AG09319 (cell line): ENCODE measurements at regions not wholly inside any gene's neighbourhood (a gene's known extent, or its start where the extent isn't known, plus 50 kb on each side); places are given as distances from the start of the nearest gene placed in this dataset.

Experiments used
- DNase-seq: peaks from one replicate; pipeline ENCODE4 v3.0.0-alpha.2; 2010; ENCODE audit warnings: low read depth; ENCODE audit errors: extremely low read depth
- CTCF ChIP-seq: IDR thresholded peaks from 2 replicates; pipeline ENCODE4 v1.5.1; 2011; ENCODE audit warnings: low read depth, mild to moderate bottlenecking, inconsistent platforms, low read length, moderate library complexity

- no peak for DNase-seq
- no peak for TF ChIP-seq CTCF
Measured at GRCh38 chr4:177041356-177041755, 248.6 kb upstream of the VEGFC start.

- peak; percentile 81 for TF ChIP-seq CTCF
- peak; percentile 43 for DNase-seq
Measured at GRCh38 chr4:177047070-177047850, 254.5 kb upstream of the VEGFC start.

GRCh38 chr4:177047851-177048174, 255.1 kb upstream of the VEGFC start:
- no peak for TF ChIP-seq CTCF
- no peak for DNase-seq

GRCh38 chr4:177051473-177052060, 258.1 kb upstream of the NEIL3 start:
- DNase-seq: no peak
- peak; percentile 15 for TF ChIP-seq CTCF

- TF ChIP-seq CTCF: no peak
- DNase-seq: no peak
Measured at GRCh38 chr4:177052211-177052934, 257.3 kb upstream of the NEIL3 start.

- DNase-seq: no peak
- no peak for TF ChIP-seq CTCF
Measured at GRCh38 chr4:177057186-177057585, 252.5 kb upstream of the NEIL3 start.

GRCh38 chr4:177064116-177064515, 245.6 kb upstream of the NEIL3 start:
- no peak for TF ChIP-seq CTCF

More at GRCh38 chr4:177064116-177064515, 245.6 kb upstream of the NEIL3 start:
- DNase-seq: no peak
